HEK293T (cell line): ENCODE measurements at regions not wholly inside any gene's neighbourhood (a gene's known extent, or its start where the extent isn't known, plus 50 kb on each side); places are given as distances from the start of the nearest gene placed in this dataset.

Experiments used
- LEF1 ChIP-seq: fragments of 450-650 bp; IDR thresholded peaks from 2 replicates; pipeline ENCODE4 v1.6.1; 2017; ENCODE audit warnings: mild to moderate bottlenecking, borderline replicate concordance
- SUZ12 ChIP-seq: fragments of 450-650 bp; IDR thresholded peaks from 2 replicates; pipeline ENCODE4 v1.6.1; 2016; ENCODE audit warnings: mild to moderate bottlenecking
- TARDBP ChIP-seq: fragments of 450-650 bp; IDR thresholded peaks from 2 replicates; pipeline ENCODE4 v1.6.1; 2016

- TF ChIP-seq TARDBP (no peak), LEF1 (no peak), SUZ12 (no peak)
These were observed 55.7 kb upstream of the SHANK2 start for GRCh38 chr11:71307811-71308645.
